ENCODE measurements at regions not wholly inside any gene's neighbourhood (a gene's known extent, or its start where the extent isn't known, plus 50 kb on each side); places are given as distances from the start of the nearest gene placed in this dataset.

GRCh38 chr1:29467989-29468900, 231.9 kb downstream of the PTPRU start:
- DNase-seq = no peak

GRCh38 chr1:29466258-29466657, 229.9 kb downstream of the PTPRU start:
- no peak for DNase-seq

- peak in 1 of 2 donors; percentile 6 for DNase-seq
Measured at GRCh38 chr1:29465755-29466154, 229.4 kb downstream of the PTPRU start.

- DNase-seq = no peak
Measured at GRCh38 chr1:29462096-29462495, 225.8 kb downstream of the PTPRU start.

GRCh38 chr1:29461115-29461739, 224.9 kb downstream of the PTPRU start:
- DNase-seq = no peak

GRCh38 chr1:29460694-29461093, 224.4 kb downstream of the PTPRU start:
- no peak for DNase-seq

- DNase-seq = no peak
Measured at GRCh38 chr1:29460041-29460610, 223.8 kb downstream of the PTPRU start.

GRCh38 chr1:29459620-29459945, 223.3 kb downstream of the PTPRU start:
- no peak for DNase-seq

GRCh38 chr1:29458737-29459619, 222.7 kb downstream of the PTPRU start:
- DNase-seq = no peak

GRCh38 chr1:29457496-29458368, 221.4 kb downstream of the PTPRU start:
- DNase-seq = no peak

- DNase-seq = no peak
Measured at GRCh38 chr1:29456685-29457435, 220.5 kb downstream of the PTPRU start.

GRCh38 chr1:29455781-29456180, 219.5 kb downstream of the PTPRU start:
- DNase-seq = no peak

- DNase-seq = no peak
Measured at GRCh38 chr1:29454616-29455380, 218.5 kb downstream of the PTPRU start.

- peak in 1 of 2 donors; percentile 2 for DNase-seq
Measured at GRCh38 chr1:29453502-29454240, 217.3 kb downstream of the PTPRU start.

- DNase-seq = no peak
Measured at GRCh38 chr1:29452463-29453230, 216.3 kb downstream of the PTPRU start.

- DNase-seq = no peak
Measured at GRCh38 chr1:29451368-29451892, 215.1 kb downstream of the PTPRU start.

- DNase-seq = no peak
Measured at GRCh38 chr1:29450591-29450990, 214.3 kb downstream of the PTPRU start.

Measured in inflammatory macrophage (primary cell).